B cell (primary cell): ENCODE measurements at regions not wholly inside any gene's neighbourhood (a gene's known extent, or its start where the extent isn't known, plus 50 kb on each side); places are given as distances from the start of the nearest gene placed in this dataset.

ENCODE experiments used
- EZH2 ChIP-seq: IDR thresholded peaks from 2 replicates; pipeline ENCODE4 v1.6.1; 2012; ENCODE audit warnings: borderline replicate concordance, low read depth, mild to moderate bottlenecking, moderate library complexity, low read length; ENCODE audit not compliant: insufficient read depth, poor library complexity, severe bottlenecking
- TF ChIP-seq, protein P1 (sequence below): fragments of 200-600 bp; IDR thresholded peaks from one replicate; pipeline ENCODE4 v1.8.0; 2022; ENCODE audit warnings: antibody characterized with exemption, mild to moderate bottlenecking

- TF ChIP-seq, protein P1, sequence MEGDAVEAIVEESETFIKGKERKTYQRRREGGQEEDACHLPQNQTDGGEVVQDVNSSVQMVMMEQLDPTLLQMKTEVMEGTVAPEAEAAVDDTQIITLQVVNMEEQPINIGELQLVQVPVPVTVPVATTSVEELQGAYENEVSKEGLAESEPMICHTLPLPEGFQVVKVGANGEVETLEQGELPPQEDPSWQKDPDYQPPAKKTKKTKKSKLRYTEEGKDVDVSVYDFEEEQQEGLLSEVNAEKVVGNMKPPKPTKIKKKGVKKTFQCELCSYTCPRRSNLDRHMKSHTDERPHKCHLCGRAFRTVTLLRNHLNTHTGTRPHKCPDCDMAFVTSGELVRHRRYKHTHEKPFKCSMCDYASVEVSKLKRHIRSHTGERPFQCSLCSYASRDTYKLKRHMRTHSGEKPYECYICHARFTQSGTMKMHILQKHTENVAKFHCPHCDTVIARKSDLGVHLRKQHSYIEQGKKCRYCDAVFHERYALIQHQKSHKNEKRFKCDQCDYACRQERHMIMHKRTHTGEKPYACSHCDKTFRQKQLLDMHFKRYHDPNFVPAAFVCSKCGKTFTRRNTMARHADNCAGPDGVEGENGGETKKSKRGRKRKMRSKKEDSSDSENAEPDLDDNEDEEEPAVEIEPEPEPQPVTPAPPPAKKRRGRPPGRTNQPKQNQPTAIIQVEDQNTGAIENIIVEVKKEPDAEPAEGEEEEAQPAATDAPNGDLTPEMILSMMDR: no peak
- no peak for TF ChIP-seq EZH2
These were observed 324.0 kb upstream of the REG3G start for GRCh38 chr2:78701546-78701945.
